ENCODE measurements at regions not wholly inside any gene's neighbourhood (a gene's known extent, or its start where the extent isn't known, plus 50 kb on each side); places are given as distances from the start of the nearest gene placed in this dataset.
A peak's percentile ranks its signal among the peaks of the same experiment; 100 is the strongest.

DNA sequence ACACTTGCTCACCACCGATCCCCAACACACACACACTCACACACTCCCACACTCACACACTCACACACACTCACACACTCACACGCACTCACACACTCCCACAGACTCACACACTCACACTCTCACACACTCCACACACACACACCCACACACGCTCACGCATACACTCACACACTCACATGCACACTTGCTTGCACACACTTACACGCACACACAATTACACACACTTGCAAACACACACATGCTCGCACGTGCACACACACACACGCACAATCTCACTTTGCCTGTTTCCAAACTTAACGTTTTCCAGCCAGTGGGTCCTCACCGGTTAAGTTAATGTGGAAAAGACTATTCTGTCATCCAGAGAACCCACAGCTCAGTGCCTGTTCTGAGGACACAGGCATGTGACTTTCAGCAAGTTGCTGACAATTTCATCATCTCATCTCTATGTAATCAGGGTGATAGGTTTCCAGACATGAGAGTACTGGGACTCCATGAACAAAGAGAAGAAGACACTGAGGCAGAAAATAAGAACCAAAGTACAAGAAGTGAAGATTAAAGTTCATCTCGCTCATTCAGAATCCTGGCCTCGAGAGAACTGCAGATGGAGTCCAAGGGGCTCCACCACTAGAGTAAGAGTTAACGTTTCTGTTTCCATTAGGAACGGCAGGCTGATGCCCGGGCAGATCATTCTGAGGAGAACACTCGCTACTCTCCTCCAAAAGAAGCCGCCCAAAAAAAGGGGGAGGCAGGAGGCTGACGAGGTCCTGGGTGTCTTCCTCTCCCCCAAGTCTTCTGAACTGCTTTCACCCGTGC, 153.2 kb upstream of the FRG1 start:
- intact Hi-C loops (cut with DNase I): no loop called here

DNA sequence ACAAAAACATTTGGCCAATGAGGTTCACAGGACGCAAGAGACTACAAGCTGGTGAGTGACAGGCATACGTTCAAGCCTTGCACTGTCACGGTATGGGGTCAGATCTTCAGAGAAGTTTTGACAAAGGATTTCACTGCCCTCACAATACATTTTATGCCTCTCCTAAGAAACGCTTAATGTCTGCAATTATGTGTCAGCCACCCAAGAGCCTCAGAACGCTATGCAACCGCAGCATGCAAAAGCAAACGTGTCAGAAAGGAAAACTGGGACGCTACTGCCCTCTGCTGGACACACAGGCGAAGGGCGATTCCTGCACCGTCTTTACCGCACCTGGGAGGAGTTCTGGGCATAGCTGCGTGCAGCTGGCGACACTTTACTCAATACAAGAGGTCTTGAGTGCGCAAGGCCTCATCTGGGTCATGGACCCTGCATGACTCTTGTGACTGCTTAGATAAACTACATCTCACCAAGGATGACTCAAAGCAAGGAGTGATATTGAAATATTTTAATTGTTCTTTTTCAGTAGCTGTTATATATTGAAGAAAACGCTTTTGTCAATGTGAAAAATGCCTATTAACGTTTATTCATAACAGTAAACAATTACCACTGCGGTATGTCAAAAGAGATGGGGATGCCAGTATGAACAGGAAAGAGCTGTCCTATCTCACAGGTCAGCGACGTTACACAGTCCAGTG, 147.6 kb upstream of the FRG1 start:
- H3K27ac ChIP-seq (replicated peaks in 1 of 4): no peak overlapping the region
- 23% methylated on average over 20 of the region's 20 CpGs for WGBS
- H3K4me1 ChIP-seq: peaks cover 6 to 8% (median 7%) of the 10 kb centered on the region in 4 donors
- no peaks in the 10 kb centered on the region for H3K36me3 ChIP-seq
- H3K4me3 ChIP-seq: peak overlapping the region in 2 of 4 donors; percentile 21 to 34
- DNase-seq (ENCODE audit: extremely low spot score): no peak
- peak; percentile 79 to 94 (median 92) for TF ChIP-seq CTCF (IDR thresholded peaks at IDR 0.05)
- no peak for TF ChIP-seq POLR2A (IDR thresholded peaks at IDR 0.05; ENCODE audit: low read depth)
- no peak for TF ChIP-seq EP300 (IDR thresholded peaks at IDR 0.05)
- H3K9me3 ChIP-seq: no peaks in the 10 kb centered on the region
- intact Hi-C loops (cut with DNase I): no loop called here
- peaks cover 0 to 6% (median 0%) of the 10 kb centered on the region in 4 donors for H3K27me3 ChIP-seq

More for the DNA sequence above, 153.2 kb upstream of the FRG1 start:
- H3K4me3 ChIP-seq: no peak overlapping the region
- no peaks in the 10 kb centered on the region for H3K36me3 ChIP-seq
- no peak for DNase-seq (ENCODE audit: extremely low spot score)
- H3K4me1 ChIP-seq: no peaks in the 10 kb centered on the region
- no peak overlapping the region for H3K27ac ChIP-seq (replicated peaks in 1 of 4)
- 84% methylated on average over 19 of the region's 19 CpGs for WGBS
- H3K9me3 ChIP-seq: peaks cover 0 to 3% (median 0%) of the 10 kb centered on the region in 4 donors
- H3K27me3 ChIP-seq: no peaks in the 10 kb centered on the region
- no peak for TF ChIP-seq POLR2A (IDR thresholded peaks at IDR 0.05; ENCODE audit: low read depth)
- no peak for TF ChIP-seq CTCF (IDR thresholded peaks at IDR 0.05)
- TF ChIP-seq EP300 (IDR thresholded peaks at IDR 0.05): no peak
- TF ChIP-seq POLR2AphosphoS5 (IDR thresholded peaks at IDR 0.05): no peak

GRCh38 chr4:189800545-189801088, 140.1 kb upstream of the FRG1 start:
- 84% methylated on average over 5 of the region's 5 CpGs for WGBS
- no peak for TF ChIP-seq POLR2A (IDR thresholded peaks at IDR 0.05; ENCODE audit: low read depth)
- TF ChIP-seq EP300 (IDR thresholded peaks at IDR 0.05): no peak
- TF ChIP-seq POLR2AphosphoS5 (IDR thresholded peaks at IDR 0.05): no peak
- no peak for TF ChIP-seq CTCF (IDR thresholded peaks at IDR 0.05)

GRCh38 chr4:189802884-189803283, 137.8 kb upstream of the FRG1 start:
- no peaks in the 10 kb centered on the region for H3K27me3 ChIP-seq
- intact Hi-C loops (cut with DNase I): no loop called here
- H3K36me3 ChIP-seq: no peaks in the 10 kb centered on the region
- H3K9me3 ChIP-seq: peaks cover 0 to 10% (median 5%) of the 10 kb centered on the region in 4 donors
- no peak overlapping the region for H3K27ac ChIP-seq (replicated peaks in 1 of 4)
- no peak for TF ChIP-seq POLR2A (IDR thresholded peaks at IDR 0.05; ENCODE audit: low read depth)
- TF ChIP-seq EP300 (IDR thresholded peaks at IDR 0.05): no peak
- TF ChIP-seq CTCF (IDR thresholded peaks at IDR 0.05): no peak
- no peak for DNase-seq (ENCODE audit: extremely low spot score)
- WGBS: 83% methylated on average over 5 of the region's 5 CpGs
- no peak overlapping the region for H3K4me3 ChIP-seq
- no peaks in the 10 kb centered on the region for H3K4me1 ChIP-seq

More at GRCh38 chr4:189800545-189801088, 140.1 kb upstream of the FRG1 start:
- Histone ChIP-seq H3K4me3 (no peak overlapping the region), H3K9me3 (peaks cover 0 to 1% (median 0%) of the 10 kb centered on the region in 4 donors), H3K4me1 (no peaks in the 10 kb centered on the region), H3K36me3 (no peaks in the 10 kb centered on the region), H3K27me3 (no peaks in the 10 kb centered on the region), H3K27ac (replicated peaks in 1 of 4) (no peak overlapping the region)
- no peak for DNase-seq (ENCODE audit: extremely low spot score)
- intact Hi-C loops (cut with DNase I): no loop called here
